Loucy (cell line): ENCODE measurements at regions not wholly inside any gene's neighbourhood (a gene's known extent, or its start where the extent isn't known, plus 50 kb on each side); places are given as distances from the start of the nearest gene placed in this dataset.

Experiments used
- EZH2phosphoT487 ChIP-seq: fragments of 200-600 bp; IDR thresholded peaks from 2 replicates; pipeline ENCODE4 v1.6.1; 2018; ENCODE audit warnings: antibody characterized with exemption, mild to moderate bottlenecking, moderate library complexity, borderline replicate concordance
- TF ChIP-seq, protein P1 (sequence below): fragments of 200-600 bp; sonication (generic); conservative IDR thresholded peaks from 2 replicates; pipeline ENCODE4 v1.5.1; 2014; ENCODE audit warnings: mild to moderate bottlenecking, antibody characterized with exemption, low read length

DNA sequence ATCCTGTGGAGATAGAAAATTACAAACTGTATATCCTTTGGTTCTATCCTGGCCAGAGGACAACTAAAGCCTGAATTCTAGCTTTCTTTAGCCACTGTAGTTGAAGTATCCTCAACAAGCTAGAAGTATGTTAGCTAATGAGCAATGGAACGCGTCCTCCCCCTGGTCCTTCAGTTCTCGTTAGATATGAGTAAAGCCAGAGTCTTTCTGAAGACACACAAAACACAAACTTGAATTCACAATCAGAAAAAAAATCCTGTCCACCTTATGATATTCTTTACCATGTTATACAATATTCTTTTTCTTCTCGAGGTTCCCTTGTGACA, 1527.0 kb upstream of the SLC10A2 start:
- TF ChIP-seq, protein P1, sequence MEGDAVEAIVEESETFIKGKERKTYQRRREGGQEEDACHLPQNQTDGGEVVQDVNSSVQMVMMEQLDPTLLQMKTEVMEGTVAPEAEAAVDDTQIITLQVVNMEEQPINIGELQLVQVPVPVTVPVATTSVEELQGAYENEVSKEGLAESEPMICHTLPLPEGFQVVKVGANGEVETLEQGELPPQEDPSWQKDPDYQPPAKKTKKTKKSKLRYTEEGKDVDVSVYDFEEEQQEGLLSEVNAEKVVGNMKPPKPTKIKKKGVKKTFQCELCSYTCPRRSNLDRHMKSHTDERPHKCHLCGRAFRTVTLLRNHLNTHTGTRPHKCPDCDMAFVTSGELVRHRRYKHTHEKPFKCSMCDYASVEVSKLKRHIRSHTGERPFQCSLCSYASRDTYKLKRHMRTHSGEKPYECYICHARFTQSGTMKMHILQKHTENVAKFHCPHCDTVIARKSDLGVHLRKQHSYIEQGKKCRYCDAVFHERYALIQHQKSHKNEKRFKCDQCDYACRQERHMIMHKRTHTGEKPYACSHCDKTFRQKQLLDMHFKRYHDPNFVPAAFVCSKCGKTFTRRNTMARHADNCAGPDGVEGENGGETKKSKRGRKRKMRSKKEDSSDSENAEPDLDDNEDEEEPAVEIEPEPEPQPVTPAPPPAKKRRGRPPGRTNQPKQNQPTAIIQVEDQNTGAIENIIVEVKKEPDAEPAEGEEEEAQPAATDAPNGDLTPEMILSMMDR = no peak
- TF ChIP-seq EZH2phosphoT487 = no peak
